ENCODE measurements at regions not wholly inside any gene's neighbourhood (a gene's known extent, or its start where the extent isn't known, plus 50 kb on each side); places are given as distances from the start of the nearest gene placed in this dataset.

GRCh38 chr3:59244343-59244742, 194.5 kb upstream of the CFAP20DC start:
- TF ChIP-seq CTCF (conservative IDR thresholded peaks at IDR 0.05) (no peak), EZH2 (IDR thresholded peaks at IDR 0.05; ENCODE audit: low read depth) (no peak)

Measured in PC-9 (cell line).